ENCODE measurements at regions not wholly inside any gene's neighbourhood (a gene's known extent, or its start where the extent isn't known, plus 50 kb on each side); places are given as distances from the start of the nearest gene placed in this dataset.

- H3K36me3 ChIP-seq: no peaks in the 10 kb centered on the region
These were observed 139.3 kb downstream of the UNC5CL start for GRCh38 chr6:40899684-40900155.

DNA sequence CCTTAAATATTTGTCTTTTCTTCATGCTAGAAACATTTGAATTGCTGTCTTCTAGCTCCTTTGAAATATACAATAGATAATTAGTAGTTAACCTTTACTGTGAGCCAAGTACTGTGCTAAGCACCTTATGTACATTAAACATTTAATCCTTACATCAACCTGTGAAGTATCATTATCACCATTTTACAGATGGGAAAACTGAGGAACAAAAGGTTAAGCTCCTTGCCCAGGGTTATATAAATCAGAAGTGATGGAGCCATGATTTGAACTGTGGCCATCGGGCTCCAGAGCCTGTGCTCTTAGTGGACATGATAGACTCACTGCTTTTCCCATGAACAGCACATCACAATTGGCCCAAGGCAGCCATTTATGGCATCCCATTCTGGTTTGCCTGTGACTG, 140.9 kb downstream of the UNC5CL start:
- H3K36me3 ChIP-seq: no peaks in the 10 kb centered on the region
- no peak overlapping the region for H3K4me3 ChIP-seq
- H3K9me3 ChIP-seq: no peaks in the 10 kb centered on the region
- H3K27me3 ChIP-seq: no peaks in the 10 kb centered on the region
- no peak for DNase-seq

More at GRCh38 chr6:40899684-40900155, 139.3 kb downstream of the UNC5CL start:
- no peak for DNase-seq
- Histone ChIP-seq H3K4me3 (no peak overlapping the region), H3K27me3 (no peaks in the 10 kb centered on the region), H3K9me3 (no peaks in the 10 kb centered on the region)

GRCh38 chr6:40897390-40898003, 141.5 kb downstream of the UNC5CL start:
- Histone ChIP-seq H3K27me3 (no peaks in the 10 kb centered on the region), H3K9me3 (no peaks in the 10 kb centered on the region), H3K4me3 (no peak overlapping the region), H3K36me3 (no peaks in the 10 kb centered on the region)
- DNase-seq: no peak

DNA sequence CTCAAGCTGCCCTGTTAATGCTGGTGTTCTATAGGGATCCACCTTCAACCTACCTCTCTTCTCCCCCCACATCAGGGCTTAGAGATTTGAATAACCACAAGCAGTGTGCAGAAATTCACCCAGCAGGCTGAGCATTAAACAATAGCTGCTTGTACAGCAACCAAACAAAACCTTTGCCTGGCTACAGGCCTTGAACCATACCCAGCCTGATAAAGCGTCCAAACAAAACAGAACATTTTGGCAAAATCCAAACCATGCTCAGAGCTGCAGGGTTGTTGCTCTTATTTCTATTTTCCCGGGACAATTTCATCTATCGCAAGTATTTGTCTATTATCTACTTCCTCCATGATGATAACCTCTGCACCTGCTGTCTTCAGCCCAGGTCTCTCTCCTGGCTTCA, 142.3 kb downstream of the UNC5CL start:
- Histone ChIP-seq H3K9me3 (no peaks in the 10 kb centered on the region), H3K4me3 (no peak overlapping the region), H3K36me3 (no peaks in the 10 kb centered on the region), H3K27me3 (no peaks in the 10 kb centered on the region)
- DNase-seq: no peak

DNA sequence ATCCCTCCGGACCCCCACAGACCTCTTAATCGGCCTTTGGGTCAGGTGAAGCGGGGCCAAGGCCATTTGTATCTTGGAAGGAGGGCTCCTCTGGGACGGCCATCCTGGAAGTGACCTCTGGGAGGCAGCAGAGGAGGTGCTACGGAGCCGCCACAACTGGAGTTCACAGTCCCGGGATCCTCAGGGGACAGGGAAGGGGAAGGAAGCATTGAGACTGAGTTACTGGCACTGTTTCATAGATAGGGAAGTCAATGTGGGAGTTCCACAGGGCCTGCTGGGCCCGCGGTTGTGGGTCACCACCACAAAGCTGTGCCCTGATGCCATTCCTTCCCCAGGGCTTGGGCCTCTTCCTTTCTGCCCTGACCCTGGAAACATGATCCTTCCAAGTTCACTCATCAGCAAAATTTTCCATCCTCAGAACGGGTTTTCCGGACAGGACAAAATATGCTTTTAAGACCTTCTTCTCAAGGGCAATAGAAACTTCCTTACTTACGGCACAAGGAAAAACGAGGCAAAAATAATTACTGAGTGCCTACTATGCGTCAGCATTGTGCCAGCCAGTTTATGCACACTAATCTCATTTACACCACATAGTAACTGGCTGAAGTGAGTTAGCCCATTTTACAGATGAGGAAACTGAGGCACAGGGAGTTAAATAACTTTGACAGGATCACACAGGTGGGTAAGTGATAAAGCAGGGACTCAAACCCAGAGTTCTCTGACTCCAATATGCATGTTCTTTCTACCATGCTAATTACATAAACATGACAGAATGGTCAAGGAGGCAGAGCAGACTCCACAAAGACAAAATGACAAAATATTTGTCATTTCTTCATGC, 143.8 kb downstream of the UNC5CL start:
- no peak overlapping the region for H3K4me3 ChIP-seq
- no peaks in the 10 kb centered on the region for H3K9me3 ChIP-seq
- no peaks in the 10 kb centered on the region for H3K36me3 ChIP-seq
- no peaks in the 10 kb centered on the region for H3K27me3 ChIP-seq
- DNase-seq: peak; percentile 43

GRCh38 chr6:40893021-40893420, 146.0 kb downstream of the UNC5CL start:
- Histone ChIP-seq H3K36me3 (no peaks in the 10 kb centered on the region), H3K4me3 (no peak overlapping the region), H3K27me3 (no peaks in the 10 kb centered on the region), H3K9me3 (no peaks in the 10 kb centered on the region)
- no peak for DNase-seq

DNA sequence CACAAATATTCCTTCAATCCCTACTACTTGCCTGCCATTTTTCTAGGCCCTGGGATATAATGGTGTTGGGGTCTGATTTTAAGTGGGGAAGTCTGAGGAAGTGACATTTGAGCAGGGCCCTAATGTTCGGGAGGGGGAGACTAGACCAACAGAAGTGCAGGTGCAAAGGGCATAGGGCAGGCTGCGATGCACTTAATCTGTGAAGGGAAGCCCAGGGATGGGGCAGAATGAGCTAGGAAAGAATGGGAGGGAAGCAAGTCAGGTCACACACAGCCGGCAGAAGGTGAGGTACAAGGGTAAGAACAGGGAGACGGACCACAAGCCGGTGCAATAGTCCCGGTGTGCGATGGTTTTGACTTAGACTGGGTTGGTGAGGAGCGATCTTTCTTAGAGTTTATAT, 146.8 kb downstream of the UNC5CL start:
- no peak overlapping the region for H3K4me3 ChIP-seq
- no peaks in the 10 kb centered on the region for H3K9me3 ChIP-seq
- H3K27me3 ChIP-seq: no peaks in the 10 kb centered on the region
- no peaks in the 10 kb centered on the region for H3K36me3 ChIP-seq
- no peak for DNase-seq

- no peak overlapping the region for H3K4me3 ChIP-seq
- DNase-seq: no peak
- H3K27me3 ChIP-seq: no peaks in the 10 kb centered on the region
- H3K36me3 ChIP-seq: no peaks in the 10 kb centered on the region
- no peaks in the 10 kb centered on the region for H3K9me3 ChIP-seq
These were observed 147.3 kb downstream of the UNC5CL start for GRCh38 chr6:40891686-40892085.

GRCh38 chr6:40891131-40891530, 147.9 kb downstream of the UNC5CL start:
- H3K4me3 ChIP-seq: no peak overlapping the region
- H3K9me3 ChIP-seq: no peaks in the 10 kb centered on the region
- H3K27me3 ChIP-seq: no peaks in the 10 kb centered on the region
- no peaks in the 10 kb centered on the region for H3K36me3 ChIP-seq
- DNase-seq: no peak

- no peak for DNase-seq
- no peaks in the 10 kb centered on the region for H3K36me3 ChIP-seq
- no peaks in the 10 kb centered on the region for H3K9me3 ChIP-seq
- H3K4me3 ChIP-seq: no peak overlapping the region
- no peaks in the 10 kb centered on the region for H3K27me3 ChIP-seq
These were observed 149.7 kb downstream of the UNC5CL start for GRCh38 chr6:40889137-40889832.

DNA sequence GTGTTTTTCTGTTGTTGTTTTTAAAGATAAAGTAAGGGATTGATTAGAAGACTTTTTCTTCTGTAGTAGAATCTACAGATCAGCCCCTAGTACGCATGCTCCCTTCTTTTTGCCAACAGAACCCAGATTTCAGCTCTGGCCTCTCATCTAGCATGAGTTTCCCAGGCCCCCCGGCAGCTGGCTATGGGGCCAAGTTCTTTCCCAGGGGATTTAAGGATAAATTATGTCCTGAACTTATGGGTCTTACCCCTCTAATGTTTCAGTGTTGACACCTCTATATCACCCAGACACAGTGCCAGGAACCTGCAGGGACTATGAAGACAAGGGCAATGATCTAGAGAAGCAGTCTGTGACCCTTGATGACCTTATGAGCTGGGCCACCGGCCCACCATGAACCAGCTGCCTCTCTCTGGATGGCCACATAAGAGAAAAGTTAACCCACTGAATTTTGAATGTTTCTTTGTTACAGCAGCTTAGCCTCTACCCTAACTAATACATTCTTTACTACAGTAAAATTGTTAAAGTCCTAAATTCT, 150.5 kb downstream of the UNC5CL start:
- Histone ChIP-seq H3K27me3 (no peaks in the 10 kb centered on the region), H3K36me3 (no peaks in the 10 kb centered on the region), H3K9me3 (no peaks in the 10 kb centered on the region), H3K4me3 (no peak overlapping the region)
- no peak for DNase-seq

GRCh38 chr6:40887792-40888340, 151.2 kb downstream of the UNC5CL start:
- H3K27me3 ChIP-seq: no peaks in the 10 kb centered on the region
- DNase-seq: no peak
- no peak overlapping the region for H3K4me3 ChIP-seq
- H3K9me3 ChIP-seq: no peaks in the 10 kb centered on the region
- H3K36me3 ChIP-seq: no peaks in the 10 kb centered on the region

DNA sequence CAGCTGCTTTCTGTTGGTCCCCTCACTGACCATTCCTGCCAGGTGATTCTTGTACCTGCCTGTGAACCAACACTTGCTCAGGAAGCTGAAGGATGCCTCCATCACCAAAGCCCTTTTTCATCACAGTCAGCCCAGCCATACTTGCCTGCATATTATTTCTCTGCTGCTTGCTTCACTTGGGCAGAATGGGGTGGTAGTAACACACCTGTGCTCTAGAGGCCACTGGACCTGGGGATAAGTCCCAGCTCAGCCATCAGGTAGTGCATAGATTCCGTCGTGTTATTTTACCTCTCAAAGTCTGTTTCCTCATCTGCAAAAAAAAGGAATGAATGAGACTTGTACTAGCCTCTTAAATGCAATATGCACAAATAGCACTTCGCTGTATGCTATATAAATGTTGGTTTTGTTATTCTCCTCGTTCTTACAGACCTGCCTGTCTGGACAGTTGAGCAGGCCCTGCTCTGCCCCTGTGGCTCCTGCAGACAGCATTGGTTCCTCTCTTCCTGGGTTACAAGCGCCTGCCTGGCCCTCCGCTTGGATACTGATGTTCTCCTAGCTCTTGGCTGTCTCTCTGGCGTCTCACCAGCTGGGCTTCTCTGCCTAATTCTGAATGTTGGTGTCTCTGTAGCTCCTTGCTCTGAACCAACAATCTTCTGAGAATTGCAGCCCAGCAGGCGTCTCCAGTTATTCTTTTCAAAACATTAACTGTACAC, 151.8 kb downstream of the UNC5CL start:
- no peak for DNase-seq
- no peaks in the 10 kb centered on the region for H3K9me3 ChIP-seq
- no peaks in the 10 kb centered on the region for H3K27me3 ChIP-seq
- no peaks in the 10 kb centered on the region for H3K36me3 ChIP-seq
- H3K4me3 ChIP-seq: no peak overlapping the region

- DNase-seq: no peak
- Histone ChIP-seq H3K36me3 (no peaks in the 10 kb centered on the region), H3K4me3 (no peak overlapping the region), H3K9me3 (no peaks in the 10 kb centered on the region), H3K27me3 (no peaks in the 10 kb centered on the region)
These were observed 153.8 kb downstream of the UNC5CL start for GRCh38 chr6:40885139-40885774.

GRCh38 chr6:40882323-40882997, 156.6 kb downstream of the UNC5CL start:
- no peaks in the 10 kb centered on the region for H3K9me3 ChIP-seq
- H3K27me3 ChIP-seq: no peaks in the 10 kb centered on the region
- H3K36me3 ChIP-seq: no peaks in the 10 kb centered on the region
- H3K4me3 ChIP-seq: no peak overlapping the region
- no peak for DNase-seq

Data from MG63 (cell line).